K562 (cell line): ENCODE measurements at regions not wholly inside any gene's neighbourhood (a gene's known extent, or its start where the extent isn't known, plus 50 kb on each side); places are given as distances from the start of the nearest gene placed in this dataset.

Experiments
- ARHGAP35 ChIP-seq: fragments of 450-650 bp; IDR thresholded peaks from 2 replicates; pipeline ENCODE4 v1.6.1; 2018; ENCODE audit not compliant: partially characterized antibody
- CREB1 ChIP-seq, 2 experiments: sonication (generic) in 1 of 2; formaldehyde crosslinking in 1 of 2; IDR thresholded peaks; 2 replicates each; pipeline versions ENCODE4 v1.6.1 to v1.8.0; 2012 to 2022; ENCODE audit warnings: inconsistent platforms in 1 of 2, mild to moderate bottlenecking in 1 of 2, missing genetic modification reagents in 1 of 2, moderate library complexity in 1 of 2
- EZH2 ChIP-seq: IDR thresholded peaks from 2 replicates; pipeline ENCODE4 v1.6.1; 2012; ENCODE audit warnings: low read depth, mild to moderate bottlenecking, inconsistent platforms, low read length, borderline replicate concordance
- FOSL1 ChIP-seq: fragments of 200-800 bp; sonication (Bioruptor generic); conservative IDR thresholded peaks from 2 replicates; pipeline ENCODE4 v1.6.1; 2016; ENCODE audit warnings: missing genetic modification characterization, missing compliant biosample characterization
- KLF16 ChIP-seq: IDR thresholded peaks from 2 replicates; pipeline ENCODE4 v1.6.1; 2016; ENCODE audit warnings: antibody characterized with exemption
- POLR2A ChIP-seq: fragments of 450-650 bp; conservative IDR thresholded peaks from 2 replicates; pipeline ENCODE4 v1.6.1; 2016
- SETDB1 ChIP-seq: IDR thresholded peaks from one replicate; pipeline ENCODE4 v1.6.1; 2012; ENCODE audit warnings: low read length, control low read depth, inconsistent platforms
- TF ChIP-seq, protein P1 (sequence below), 3 experiments: IDR thresholded peaks in 2 of 3; conservative IDR thresholded peaks in 1 of 3; 2 replicates each; pipeline ENCODE4 v1.5.1; 2011 to 2012; ENCODE audit warnings: low read length in 3 of 3, mild to moderate bottlenecking in 3 of 3, control low read depth in 2 of 3, improper control_type of control experiment in 1 of 3, inconsistent platforms in 1 of 3, low read depth in 1 of 3, mixed read lengths in 1 of 3, moderate library complexity in 1 of 3; ENCODE audit not compliant: insufficient read depth in 2 of 3

- TF ChIP-seq CREB1 (IDR thresholded peaks at IDR 0.05) = no peak
- TF ChIP-seq CREB1 (CRISPR knock-in tag; IDR thresholded peaks at IDR 0.05) = no peak
- TF ChIP-seq EZH2 = no peak
- TF ChIP-seq, protein P1, sequence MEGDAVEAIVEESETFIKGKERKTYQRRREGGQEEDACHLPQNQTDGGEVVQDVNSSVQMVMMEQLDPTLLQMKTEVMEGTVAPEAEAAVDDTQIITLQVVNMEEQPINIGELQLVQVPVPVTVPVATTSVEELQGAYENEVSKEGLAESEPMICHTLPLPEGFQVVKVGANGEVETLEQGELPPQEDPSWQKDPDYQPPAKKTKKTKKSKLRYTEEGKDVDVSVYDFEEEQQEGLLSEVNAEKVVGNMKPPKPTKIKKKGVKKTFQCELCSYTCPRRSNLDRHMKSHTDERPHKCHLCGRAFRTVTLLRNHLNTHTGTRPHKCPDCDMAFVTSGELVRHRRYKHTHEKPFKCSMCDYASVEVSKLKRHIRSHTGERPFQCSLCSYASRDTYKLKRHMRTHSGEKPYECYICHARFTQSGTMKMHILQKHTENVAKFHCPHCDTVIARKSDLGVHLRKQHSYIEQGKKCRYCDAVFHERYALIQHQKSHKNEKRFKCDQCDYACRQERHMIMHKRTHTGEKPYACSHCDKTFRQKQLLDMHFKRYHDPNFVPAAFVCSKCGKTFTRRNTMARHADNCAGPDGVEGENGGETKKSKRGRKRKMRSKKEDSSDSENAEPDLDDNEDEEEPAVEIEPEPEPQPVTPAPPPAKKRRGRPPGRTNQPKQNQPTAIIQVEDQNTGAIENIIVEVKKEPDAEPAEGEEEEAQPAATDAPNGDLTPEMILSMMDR (IDR thresholded peaks at IDR 0.05 in 2 of 3, conservative IDR thresholded peaks at IDR 0.05 in 1 of 3; ENCODE audit: insufficient read depth in 2 of 3, low read depth in 1 of 3, low read length in 3 of 3) = no peak
- no peak for TF ChIP-seq SETDB1
- TF ChIP-seq KLF16 = no peak
- no peak for TF ChIP-seq FOSL1
- no peak for TF ChIP-seq ARHGAP35
- no peak for TF ChIP-seq POLR2A
Observed at GRCh38 chrX:10831716-10832502, 211.5 kb upstream of the MID1 start.
